ENCODE measurements at regions not wholly inside any gene's neighbourhood (a gene's known extent, or its start where the extent isn't known, plus 50 kb on each side); places are given as distances from the start of the nearest gene placed in this dataset.

DNA sequence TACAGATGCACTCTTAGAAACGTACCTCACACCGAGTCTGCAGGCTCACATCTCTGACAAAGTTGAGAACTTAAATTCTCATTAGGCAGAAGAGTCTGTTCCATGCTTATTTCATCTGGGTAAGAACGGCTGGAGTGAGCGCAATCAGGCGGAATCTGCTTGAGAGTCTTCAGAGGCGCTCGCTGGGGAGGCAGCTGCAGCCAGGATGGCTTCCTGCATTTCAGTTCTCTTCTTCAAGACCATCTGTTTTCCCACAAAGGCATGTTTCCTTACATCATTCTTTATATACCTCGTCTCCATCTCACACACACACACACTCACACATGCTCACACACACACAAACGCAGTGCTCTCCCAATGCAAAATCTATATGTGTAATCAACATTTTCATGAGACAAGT lies 497.1 kb downstream of the AJAP1 start:
- peaks cover 33% of the 10 kb centered on the region for H3K9me3 Mint-ChIP-seq
- H3K4me3 Mint-ChIP-seq: no peak overlapping the region
- Histone ChIP-seq H4K20me1 (replicated peaks; ENCODE audit: insufficient read depth) (no peaks in the 10 kb centered on the region), H3K4me2 (no peak overlapping the region), H3F3A (replicated peaks; ENCODE audit: low read depth) (no peaks in the 10 kb centered on the region), H3K9me2 (ENCODE audit: insufficient read depth) (no peaks in the 10 kb centered on the region), H3K27ac (ENCODE audit: low read depth) (no peak overlapping the region), H3K36me3 (ENCODE audit: insufficient read depth) (no peaks in the 10 kb centered on the region; the same call in 1 of the 2 replicates), H3K4me3 (no peak overlapping the region), H3K79me2 (replicated peaks; ENCODE audit: insufficient read depth) (no peaks in the 10 kb centered on the region), H3K27me3 (ENCODE audit: insufficient read depth) (no peaks in the 10 kb centered on the region), H2AFZ (no peak overlapping the region), H3K4me1 (ENCODE audit: insufficient read depth) (no peaks in the 10 kb centered on the region)
- H3K4me1 Mint-ChIP-seq: no peaks in the 10 kb centered on the region
- H3K27me3 Mint-ChIP-seq (ENCODE audit: insufficient read depth, low read depth, poor library complexity): no peaks in the 10 kb centered on the region
- no peak for DNase-seq (ENCODE audit: low spot score)
- no peak for TF ChIP-seq REST (IDR thresholded peaks at IDR 0.05; ENCODE audit: unreplicated experiment)
- TF ChIP-seq EZH2 (IDR thresholded peaks at IDR 0.05; ENCODE audit: low read depth, unreplicated experiment): no peak
- no peak for TF ChIP-seq EZH2phosphoT487 (IDR thresholded peaks at IDR 0.05; ENCODE audit: unreplicated experiment)
- TF ChIP-seq NANOG (IDR thresholded peaks at IDR 0.05; ENCODE audit: borderline replicate concordance): no peak
- no peak for TF ChIP-seq STAT1 (IDR thresholded peaks at IDR 0.05; ENCODE audit: unreplicated experiment)
- no peak for TF ChIP-seq POLR2AphosphoS5 (IDR thresholded peaks at IDR 0.05; ENCODE audit: low read depth)
- no peak for TF ChIP-seq CTCF (conservative IDR thresholded peaks at IDR 0.05; ENCODE audit: low read depth in 2 of 2)
- TF ChIP-seq ZNF114 (CRISPR knock-in tag; IDR thresholded peaks at IDR 0.05): no peak
- TF ChIP-seq JUNB (IDR thresholded peaks at IDR 0.05; ENCODE audit: unreplicated experiment): no peak
- no peak for TF ChIP-seq ETS1 (IDR thresholded peaks at IDR 0.05)
- TF ChIP-seq, protein P1, sequence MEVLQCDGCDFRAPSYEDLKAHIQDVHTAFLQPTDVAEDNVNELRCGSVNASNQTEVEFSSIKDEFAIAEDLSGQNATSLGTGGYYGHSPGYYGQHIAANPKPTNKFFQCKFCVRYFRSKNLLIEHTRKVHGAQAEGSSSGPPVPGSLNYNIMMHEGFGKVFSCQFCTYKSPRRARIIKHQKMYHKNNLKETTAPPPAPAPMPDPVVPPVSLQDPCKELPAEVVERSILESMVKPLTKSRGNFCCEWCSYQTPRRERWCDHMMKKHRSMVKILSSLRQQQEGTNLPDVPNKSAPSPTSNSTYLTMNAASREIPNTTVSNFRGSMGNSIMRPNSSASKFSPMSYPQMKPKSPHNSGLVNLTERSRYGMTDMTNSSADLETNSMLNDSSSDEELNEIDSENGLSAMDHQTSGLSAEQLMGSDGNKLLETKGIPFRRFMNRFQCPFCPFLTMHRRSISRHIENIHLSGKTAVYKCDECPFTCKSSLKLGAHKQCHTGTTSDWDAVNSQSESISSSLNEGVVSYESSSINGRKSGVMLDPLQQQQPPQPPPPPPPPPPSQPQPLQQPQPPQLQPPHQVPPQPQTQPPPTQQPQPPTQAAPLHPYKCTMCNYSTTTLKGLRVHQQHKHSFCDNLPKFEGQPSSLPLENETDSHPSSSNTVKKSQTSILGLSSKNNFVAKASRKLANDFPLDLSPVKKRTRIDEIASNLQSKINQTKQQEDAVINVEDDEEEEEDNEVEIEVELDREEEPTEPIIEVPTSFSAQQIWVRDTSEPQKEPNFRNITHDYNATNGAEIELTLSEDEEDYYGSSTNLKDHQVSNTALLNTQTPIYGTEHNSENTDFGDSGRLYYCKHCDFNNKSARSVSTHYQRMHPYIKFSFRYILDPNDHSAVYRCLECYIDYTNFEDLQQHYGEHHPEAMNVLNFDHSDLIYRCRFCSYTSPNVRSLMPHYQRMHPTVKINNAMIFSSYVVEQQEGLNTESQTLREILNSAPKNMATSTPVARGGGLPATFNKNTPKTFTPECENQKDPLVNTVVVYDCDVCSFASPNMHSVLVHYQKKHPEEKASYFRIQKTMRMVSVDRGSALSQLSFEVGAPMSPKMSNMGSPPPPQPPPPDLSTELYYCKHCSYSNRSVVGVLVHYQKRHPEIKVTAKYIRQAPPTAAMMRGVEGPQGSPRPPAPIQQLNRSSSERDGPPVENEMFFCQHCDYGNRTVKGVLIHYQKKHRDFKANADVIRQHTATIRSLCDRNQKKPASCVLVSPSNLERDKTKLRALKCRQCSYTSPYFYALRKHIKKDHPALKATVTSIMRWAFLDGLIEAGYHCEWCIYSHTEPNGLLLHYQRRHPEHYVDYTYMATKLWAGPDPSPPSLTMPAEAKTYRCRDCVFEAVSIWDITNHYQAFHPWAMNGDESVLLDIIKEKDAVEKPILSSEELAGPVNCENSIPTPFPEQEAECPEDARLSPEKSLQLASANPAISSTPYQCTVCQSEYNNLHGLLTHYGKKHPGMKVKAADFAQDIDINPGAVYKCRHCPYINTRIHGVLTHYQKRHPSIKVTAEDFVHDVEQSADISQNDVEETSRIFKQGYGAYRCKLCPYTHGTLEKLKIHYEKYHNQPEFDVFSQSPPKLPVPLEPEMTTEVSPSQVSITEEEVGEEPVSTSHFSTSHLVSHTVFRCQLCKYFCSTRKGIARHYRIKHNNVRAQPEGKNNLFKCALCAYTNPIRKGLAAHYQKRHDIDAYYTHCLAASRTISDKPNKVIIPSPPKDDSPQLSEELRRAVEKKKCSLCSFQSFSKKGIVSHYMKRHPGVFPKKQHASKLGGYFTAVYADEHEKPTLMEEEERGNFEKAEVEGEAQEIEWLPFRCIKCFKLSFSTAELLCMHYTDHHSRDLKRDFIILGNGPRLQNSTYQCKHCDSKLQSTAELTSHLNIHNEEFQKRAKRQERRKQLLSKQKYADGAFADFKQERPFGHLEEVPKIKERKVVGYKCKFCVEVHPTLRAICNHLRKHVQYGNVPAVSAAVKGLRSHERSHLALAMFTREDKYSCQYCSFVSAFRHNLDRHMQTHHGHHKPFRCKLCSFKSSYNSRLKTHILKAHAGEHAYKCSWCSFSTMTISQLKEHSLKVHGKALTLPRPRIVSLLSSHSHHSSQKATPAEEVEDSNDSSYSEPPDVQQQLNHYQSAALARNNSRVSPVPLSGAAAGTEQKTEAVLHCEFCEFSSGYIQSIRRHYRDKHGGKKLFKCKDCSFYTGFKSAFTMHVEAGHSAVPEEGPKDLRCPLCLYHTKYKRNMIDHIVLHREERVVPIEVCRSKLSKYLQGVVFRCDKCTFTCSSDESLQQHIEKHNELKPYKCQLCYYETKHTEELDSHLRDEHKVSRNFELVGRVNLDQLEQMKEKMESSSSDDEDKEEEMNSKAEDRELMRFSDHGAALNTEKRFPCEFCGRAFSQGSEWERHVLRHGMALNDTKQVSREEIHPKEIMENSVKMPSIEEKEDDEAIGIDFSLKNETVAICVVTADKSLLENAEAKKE (CRISPR knock-in tag; IDR thresholded peaks at IDR 0.05): no peak
- TF ChIP-seq ZNF331 (CRISPR knock-in tag; IDR thresholded peaks at IDR 0.05; ENCODE audit: low read depth): no peak
- TF ChIP-seq CREB1 (CRISPR knock-in tag; IDR thresholded peaks at IDR 0.05; ENCODE audit: low read depth): no peak
- peaks cover 16% of the 10 kb centered on the region; the same call in 1 of the 3 replicates for H3K36me3 Mint-ChIP-seq (ENCODE audit: low read depth)
- no peak overlapping the region for H3K27ac Mint-ChIP-seq
- no peak for ATAC-seq
